HepG2 (cell line): ENCODE measurements at regions not wholly inside any gene's neighbourhood (a gene's known extent, or its start where the extent isn't known, plus 50 kb on each side); places are given as distances from the start of the nearest gene placed in this dataset.

Experiments used
- ATAC-seq: fragments of 200-7000 bp; cut with Tn5 transposase; 3 replicates; pipeline ENCODE4 v1.9.1; 2020; ENCODE audit warnings: mild to moderate bottlenecking, moderate library complexity
- BruUV-seq: library from RNA; stranded (reverse); fragments of 400-500 nt; replicated peaks from 2 replicates; lab custom pipeline; 2021; lab: Mats Ljungman, UMichigan
- CTCF ChIA-PET: fragments of 300-600 bp; formaldehyde crosslinking; extraction: SDS; loops from one replicate; lab custom pipeline; 2021; ENCODE audit warnings: low total read pairs, inconsistent platforms, low intra/inter-chr PET ratio; lab: Yijun Ruan, JAX
- POLR2A ChIA-PET: fragments of 350-600 bp; sonication (Branson Sonifier 250); formaldehyde crosslinking; loops from one replicate; lab custom pipeline; 2020; ENCODE audit warnings: antibody characterized with exemption, inconsistent platforms; lab: Yijun Ruan, JAX
- DNase-seq: peaks from one replicate; pipeline ENCODE4 v3.0.0-alpha.2; 2015; ENCODE audit warnings: low spot score
- FAIRE-seq: peaks from 3 replicates; lab custom pipeline; 2011; peaks lifted over from hg19 to GRCh38; lab: Jason Lieb, UNC
- H2AFZ ChIP-seq: one replicate; pipeline ENCODE4 v1.6.1; 2011; ENCODE audit warnings: low read length, inconsistent platforms
- H3K27ac ChIP-seq: fragments of 300-600 bp; 3 replicates; pipeline ENCODE4 v1.8.0; 2011; ENCODE audit warnings: mixed run types, mild to moderate bottlenecking, mixed read lengths, low read length, inconsistent platforms; ENCODE audit not compliant: insufficient read depth; ENCODE audit errors: extremely low read length
- H3K27me3 ChIP-seq, 2 experiments: fragments of 200-600 bp in 1 of 2; 2 replicates in 1 of 2; 3 replicates in 1 of 2; pipeline versions ENCODE4 v1.6.0 to v1.8.0; 2011; ENCODE audit warnings: low read length in 2 of 2, mild to moderate bottlenecking in 2 of 2, moderate library complexity in 2 of 2, inconsistent platforms in 1 of 2; ENCODE audit not compliant: insufficient read depth in 2 of 2, control insufficient read depth in 1 of 2
- H3K36me3 ChIP-seq, 2 experiments: fragments of 200-600 bp in 1 of 2; replicated peaks in 1 of 2; 2 replicates in 1 of 2; 3 replicates in 1 of 2; pipeline versions ENCODE4 v1.5.1 to v1.8.0; 2011; ENCODE audit warnings: low read length in 2 of 2, inconsistent platforms in 1 of 2; ENCODE audit not compliant: insufficient read depth in 2 of 2, control insufficient read depth in 1 of 2
- H3K4me1 ChIP-seq: 2 replicates; pipeline ENCODE4 v1.5.1; 2012; ENCODE audit warnings: low read length, inconsistent platforms; ENCODE audit not compliant: insufficient read depth
- H3K4me2 ChIP-seq: 2 replicates; pipeline ENCODE4 v1.6.0; 2011; ENCODE audit warnings: low read depth, low read length, inconsistent platforms
- H3K4me3 ChIP-seq, 3 experiments: fragments of 200-600 bp in 1 of 3; sonication (generic), shearing (Covaris generic) in 1 of 3; replicated peaks in 1 of 3; 2 replicates each; pipeline ENCODE4 v1.5.1; 2011 to 2016; ENCODE audit warnings: low read length in 3 of 3, inconsistent platforms in 2 of 3, low read depth in 2 of 3, mild to moderate bottlenecking in 2 of 3, control low read depth in 1 of 3, mixed read lengths in 1 of 3; ENCODE audit not compliant: insufficient read depth in 1 of 3
- H3K79me2 ChIP-seq: one replicate; pipeline ENCODE4 v1.6.1; 2011; ENCODE audit warnings: low read length, inconsistent platforms; ENCODE audit not compliant: insufficient read depth
- H3K9ac ChIP-seq: 2 replicates; pipeline ENCODE4 v1.6.0; 2011; ENCODE audit warnings: mild to moderate bottlenecking, low read depth, low read length, inconsistent platforms; ENCODE audit not compliant: insufficient read depth
- H3K9me3 ChIP-seq: 2 replicates; pipeline ENCODE4 v1.5.1; 2012; ENCODE audit warnings: mild to moderate bottlenecking, low read length
- H4K20me1 ChIP-seq: 2 replicates; pipeline ENCODE4 v1.6.0; 2011; ENCODE audit warnings: inconsistent platforms, mild to moderate bottlenecking, low read length, moderate library complexity; ENCODE audit not compliant: insufficient read depth
- FOXO1 ChIP-seq: sonication (generic); formaldehyde crosslinking; IDR thresholded peaks from 2 replicates; pipeline ENCODE4 v1.4.0; 2020; ENCODE audit warnings: missing genetic modification reagents
- GATA4 ChIP-seq: sonication (generic); IDR thresholded peaks from 2 replicates; pipeline ENCODE4 v1.6.1; 2016; ENCODE audit warnings: antibody characterized with exemption, low read depth, borderline replicate concordance
- MTF2 ChIP-seq: sonication (generic); formaldehyde crosslinking; IDR thresholded peaks from 2 replicates; pipeline ENCODE4 v1.5.0; 2020; ENCODE audit warnings: missing genetic modification reagents, borderline replicate concordance
- PHF21A ChIP-seq: sonication (generic); formaldehyde crosslinking; IDR thresholded peaks from 2 replicates; pipeline ENCODE4 v1.5.0; 2020; ENCODE audit warnings: mild to moderate bottlenecking, missing genetic modification reagents
- REST ChIP-seq, 2 experiments: IDR thresholded peaks; 2 replicates each; pipeline ENCODE4 v1.6.1; 2011 to 2012; ENCODE audit warnings: low read length in 2 of 2, borderline replicate concordance in 1 of 2, low read depth in 1 of 2, mild to moderate bottlenecking in 1 of 2, moderate library complexity in 1 of 2
- SRSF4 ChIP-seq: fragments of 200-400 bp; formaldehyde crosslinking; IDR thresholded peaks from one replicate; pipeline ENCODE4 v1.6.1; 2018; ENCODE audit warnings: mild to moderate bottlenecking, low read depth, low read length, moderate library complexity; ENCODE audit not compliant: poor library complexity, severe bottlenecking
- ZMYM3 ChIP-seq: sonication (generic); formaldehyde crosslinking; IDR thresholded peaks from 2 replicates; pipeline ENCODE4 v1.5.1; 2020; ENCODE audit warnings: mild to moderate bottlenecking, missing genetic modification reagents
- ZNF335 ChIP-seq: sonication (generic); formaldehyde crosslinking; IDR thresholded peaks from 2 replicates; pipeline ENCODE4 v1.4.0; 2020; ENCODE audit warnings: missing genetic modification reagents
- ZNF670 ChIP-seq: sonication (generic); formaldehyde crosslinking; IDR thresholded peaks from 2 replicates; pipeline ENCODE4 v1.8.0; 2022; ENCODE audit warnings: mild to moderate bottlenecking, missing genetic modification reagents, borderline replicate concordance
- WGBS: methylation state at CpG from one replicate; pipeline ENCODE4 v1.1.6; 2017; ENCODE audit warnings: low lambda C conversion rate; 5-methylcytosine and 5-hydroxymethylcytosine counted together
- in situ Hi-C: cut with HindIII; loops from 2 replicates; pipeline ENCODE4 v1.10.0; 2017; ENCODE audit warnings: low pct_unique_long_range_greater_than_20kb; ENCODE audit not compliant: extremely low pct_ligation_motif_present
- intact Hi-C: fragments of 100-400 bp; cut with micrococcal nuclease; formaldehyde crosslinking; loops from one replicate; pipeline ENCODE4 v1.10.0; 2022; ENCODE audit not compliant: unreplicated experiment
- TF ChIP-seq, protein P1 (sequence below): IDR thresholded peaks from 2 replicates; pipeline ENCODE4 v1.6.1; 2016; ENCODE audit warnings: missing compliant biosample characterization, missing genetic modification reagents, borderline replicate concordance
- TF ChIP-seq, protein P2 (sequence below): sonication (generic); formaldehyde crosslinking; IDR thresholded peaks from 2 replicates; pipeline ENCODE4 v1.8.0; 2022; ENCODE audit warnings: missing genetic modification reagents, low read depth, mild to moderate bottlenecking, borderline replicate concordance
- TF ChIP-seq, protein P3 (sequence below): sonication (generic); formaldehyde crosslinking; IDR thresholded peaks from 2 replicates; pipeline ENCODE4 v1.5.0; 2020; ENCODE audit warnings: mild to moderate bottlenecking, missing genetic modification reagents
- TF ChIP-seq, protein P4 (sequence below), 2 experiments: fragments of 450-650 bp in 1 of 2; sonication (generic) in 1 of 2; formaldehyde crosslinking; IDR thresholded peaks; 2 replicates each; pipeline versions ENCODE4 v1.5.0 to v1.8.0; 2020 to 2022; ENCODE audit warnings: mild to moderate bottlenecking in 1 of 2, missing genetic modification reagents in 1 of 2

DNA sequence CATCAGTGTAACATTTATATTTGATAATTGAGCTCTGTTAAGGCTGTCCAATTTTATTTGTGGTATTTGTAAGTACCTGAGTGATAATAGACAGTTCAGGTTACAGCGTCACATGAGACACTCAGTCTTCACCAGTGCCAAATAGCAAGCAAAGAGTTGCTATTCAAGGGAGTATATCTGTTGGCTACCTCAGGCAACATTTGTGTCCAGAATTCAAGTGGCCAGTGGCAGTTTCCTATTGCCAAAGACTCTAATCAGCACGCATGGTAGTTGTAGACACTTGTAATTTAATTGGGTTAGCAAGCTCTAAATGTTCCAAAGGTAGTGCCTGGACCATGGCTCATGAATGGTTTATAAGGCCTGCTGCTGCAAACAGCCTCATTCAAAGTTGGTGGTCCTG is 1524.3 kb upstream of the B3GALT2 start:
- no peaks in the 10 kb centered on the region for H3K9me3 ChIP-seq
- ATAC-seq (no peak), DNase-seq (no peak), FAIRE-seq (no peak)
- H3K4me3 ChIP-seq, result no peak overlapping the region
- H3K4me2 ChIP-seq, result no peak overlapping the region
- 11% methylated on average over 2 of the region's 2 CpGs for WGBS
- no peaks in the 10 kb centered on the region for H3K27me3 ChIP-seq
- in situ Hi-C loops (no loop called here), intact Hi-C loops (no loop called here)
- BruUV-seq, result no TSS peak
- H3K79me2 ChIP-seq, result no peaks in the 10 kb centered on the region
- H3K9ac ChIP-seq, result no peak overlapping the region
- no peaks in the 10 kb centered on the region for H4K20me1 ChIP-seq
- no peak overlapping the region for H2AFZ ChIP-seq
- no peak overlapping the region for H3K27ac ChIP-seq
- H3K4me1 ChIP-seq, result no peaks in the 10 kb centered on the region
- no peaks in the 10 kb centered on the region for H3K36me3 ChIP-seq
- CTCF ChIA-PET, result no interaction called here
- POLR2A ChIA-PET, result no interaction called here
- TF ChIP-seq ZNF335 (CRISPR knock-in tag) (no peak), ZMYM3 (CRISPR knock-in tag) (no peak), PHF21A (no peak), ZNF670 (CRISPR knock-in tag) (no peak), FOXO1 (CRISPR knock-in tag) (no peak), GATA4 (no peak), MTF2 (CRISPR knock-in tag) (no peak), REST (IDR thresholded peaks at IDR 0.05; ENCODE audit: borderline replicate concordance in 1 of 2, low read depth in 1 of 2, low read length in 2 of 2) (no peak), SRSF4 (no peak)
- TF ChIP-seq, protein P1, sequence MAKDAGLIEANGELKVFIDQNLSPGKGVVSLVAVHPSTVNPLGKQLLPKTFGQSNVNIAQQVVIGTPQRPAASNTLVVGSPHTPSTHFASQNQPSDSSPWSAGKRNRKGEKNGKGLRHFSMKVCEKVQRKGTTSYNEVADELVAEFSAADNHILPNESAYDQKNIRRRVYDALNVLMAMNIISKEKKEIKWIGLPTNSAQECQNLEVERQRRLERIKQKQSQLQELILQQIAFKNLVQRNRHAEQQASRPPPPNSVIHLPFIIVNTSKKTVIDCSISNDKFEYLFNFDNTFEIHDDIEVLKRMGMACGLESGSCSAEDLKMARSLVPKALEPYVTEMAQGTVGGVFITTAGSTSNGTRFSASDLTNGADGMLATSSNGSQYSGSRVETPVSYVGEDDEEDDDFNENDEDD, result no peak
- TF ChIP-seq, protein P2, sequence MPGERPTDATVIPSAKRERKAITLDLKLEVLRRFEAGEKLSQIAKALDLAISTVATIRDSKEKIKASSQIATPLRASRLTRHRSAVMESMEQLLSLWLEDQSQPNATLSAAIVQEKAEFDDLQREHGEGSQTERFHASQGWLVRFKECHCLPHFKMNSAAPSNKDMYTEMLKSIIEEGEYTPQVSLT, result no peak
- TF ChIP-seq, protein P3, sequence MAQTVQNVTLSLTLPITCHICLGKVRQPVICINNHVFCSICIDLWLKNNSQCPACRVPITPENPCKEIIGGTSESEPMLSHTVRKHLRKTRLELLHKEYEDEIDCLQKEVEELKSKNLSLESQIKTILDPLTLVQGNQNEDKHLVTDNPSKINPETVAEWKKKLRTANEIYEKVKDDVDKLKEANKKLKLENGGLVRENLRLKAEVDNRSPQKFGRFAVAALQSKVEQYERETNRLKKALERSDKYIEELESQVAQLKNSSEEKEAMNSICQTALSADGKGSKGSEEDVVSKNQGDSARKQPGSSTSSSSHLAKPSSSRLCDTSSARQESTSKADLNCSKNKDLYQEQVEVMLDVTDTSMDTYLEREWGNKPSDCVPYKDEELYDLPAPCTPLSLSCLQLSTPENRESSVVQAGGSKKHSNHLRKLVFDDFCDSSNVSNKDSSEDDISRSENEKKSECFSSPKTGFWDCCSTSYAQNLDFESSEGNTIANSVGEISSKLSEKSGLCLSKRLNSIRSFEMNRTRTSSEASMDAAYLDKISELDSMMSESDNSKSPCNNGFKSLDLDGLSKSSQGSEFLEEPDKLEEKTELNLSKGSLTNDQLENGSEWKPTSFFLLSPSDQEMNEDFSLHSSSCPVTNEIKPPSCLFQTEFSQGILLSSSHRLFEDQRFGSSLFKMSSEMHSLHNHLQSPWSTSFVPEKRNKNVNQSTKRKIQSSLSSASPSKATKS, result no peak
- TF ChIP-seq, protein P4, sequence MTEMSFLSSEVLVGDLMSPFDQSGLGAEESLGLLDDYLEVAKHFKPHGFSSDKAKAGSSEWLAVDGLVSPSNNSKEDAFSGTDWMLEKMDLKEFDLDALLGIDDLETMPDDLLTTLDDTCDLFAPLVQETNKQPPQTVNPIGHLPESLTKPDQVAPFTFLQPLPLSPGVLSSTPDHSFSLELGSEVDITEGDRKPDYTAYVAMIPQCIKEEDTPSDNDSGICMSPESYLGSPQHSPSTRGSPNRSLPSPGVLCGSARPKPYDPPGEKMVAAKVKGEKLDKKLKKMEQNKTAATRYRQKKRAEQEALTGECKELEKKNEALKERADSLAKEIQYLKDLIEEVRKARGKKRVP (CRISPR knock-in tag; IDR thresholded peaks at IDR 0.05), result no peak
